ENCODE measurements at regions not wholly inside any gene's neighbourhood (a gene's known extent, or its start where the extent isn't known, plus 50 kb on each side); places are given as distances from the start of the nearest gene placed in this dataset.

DNA sequence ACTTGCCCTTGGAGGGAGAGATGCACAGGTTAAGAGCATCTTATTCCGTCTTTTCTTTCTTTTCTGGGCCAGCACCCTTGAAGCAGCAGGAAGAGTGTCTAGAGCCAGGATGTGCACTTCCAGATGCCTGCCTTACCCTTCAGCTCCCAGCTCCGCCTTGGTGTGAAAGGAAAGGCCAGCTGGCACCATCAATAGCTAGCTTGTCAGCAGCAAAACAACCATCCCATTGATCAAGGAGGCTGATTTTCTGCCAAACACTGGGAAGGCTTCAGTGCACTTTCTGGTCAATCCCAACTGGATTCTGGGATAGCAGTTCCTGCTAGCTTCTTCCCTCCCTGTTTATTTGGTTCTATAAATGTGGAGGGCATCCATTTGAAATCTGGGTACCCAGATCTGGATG, 110.9 kb upstream of the GALNT15 start:
- CTCF ChIA-PET = interaction anchor here (1.6 kb wide), 1 partner anchor 14 kb away, joined by 3 read pairs; no protein-coding TSS in a partner anchor
- intact Hi-C loops (cut with micrococcal nuclease) = no loop called here
- Mint-ChIP-seq H3K27me3 (peaks cover 31% of the 10 kb centered on the region), H3K27ac (no peak overlapping the region), H3K4me3 (no peak overlapping the region), H3K9me3 (ENCODE audit: insufficient read depth) (no peaks in the 10 kb centered on the region), H3K4me1 (no peaks in the 10 kb centered on the region)
- Histone ChIP-seq H2AFZ (ENCODE audit: insufficient read depth, low read depth, low read length, poor library complexity, severe bottlenecking) (no peak overlapping the region), H3K9ac (ENCODE audit: low read length) (no peak overlapping the region), H3K4me1 (ENCODE audit: control insufficient read depth in 2 of 2, insufficient read depth in 2 of 2, low read length in 2 of 2) (no peaks in the 10 kb centered on the region), H4K20me1 (ENCODE audit: control insufficient read depth, insufficient read depth, low read length, poor library complexity, severe bottlenecking) (no peaks in the 10 kb centered on the region), H3K4me2 (replicated peaks; ENCODE audit: low read depth, low read length, poor library complexity, severe bottlenecking) (no peak overlapping the region), H3K36me3 (replicated peaks in 1 of 2; ENCODE audit: control extremely low read depth in 1 of 2, control insufficient read depth in 1 of 2, extremely low read depth in 1 of 2, insufficient read depth in 2 of 2, low read length in 1 of 2) (no peaks in the 10 kb centered on the region), H3K27ac (ENCODE audit: low read length in 2 of 2) (no peak overlapping the region), H3K4me3 (ENCODE audit: control extremely low read depth in 1 of 5, extremely low read depth in 1 of 5, insufficient read depth in 1 of 5, low read depth in 2 of 5, low read length in 4 of 5) (no peak overlapping the region), H3K9me3 (ENCODE audit: control extremely low read depth in 1 of 3, control insufficient read depth in 2 of 3, insufficient read depth in 1 of 3, low read length in 2 of 3) (no peaks in the 10 kb centered on the region), H3K79me2 (ENCODE audit: control insufficient read depth, insufficient read depth, low read length) (no peaks in the 10 kb centered on the region), H3K27me3 (replicated peaks in 1 of 4; ENCODE audit: control extremely low read depth in 1 of 4, control insufficient read depth in 3 of 4, insufficient read depth in 4 of 4, low read length in 3 of 4) (no peaks in the 10 kb centered on the region)
- TF ChIP-seq, protein P1, sequence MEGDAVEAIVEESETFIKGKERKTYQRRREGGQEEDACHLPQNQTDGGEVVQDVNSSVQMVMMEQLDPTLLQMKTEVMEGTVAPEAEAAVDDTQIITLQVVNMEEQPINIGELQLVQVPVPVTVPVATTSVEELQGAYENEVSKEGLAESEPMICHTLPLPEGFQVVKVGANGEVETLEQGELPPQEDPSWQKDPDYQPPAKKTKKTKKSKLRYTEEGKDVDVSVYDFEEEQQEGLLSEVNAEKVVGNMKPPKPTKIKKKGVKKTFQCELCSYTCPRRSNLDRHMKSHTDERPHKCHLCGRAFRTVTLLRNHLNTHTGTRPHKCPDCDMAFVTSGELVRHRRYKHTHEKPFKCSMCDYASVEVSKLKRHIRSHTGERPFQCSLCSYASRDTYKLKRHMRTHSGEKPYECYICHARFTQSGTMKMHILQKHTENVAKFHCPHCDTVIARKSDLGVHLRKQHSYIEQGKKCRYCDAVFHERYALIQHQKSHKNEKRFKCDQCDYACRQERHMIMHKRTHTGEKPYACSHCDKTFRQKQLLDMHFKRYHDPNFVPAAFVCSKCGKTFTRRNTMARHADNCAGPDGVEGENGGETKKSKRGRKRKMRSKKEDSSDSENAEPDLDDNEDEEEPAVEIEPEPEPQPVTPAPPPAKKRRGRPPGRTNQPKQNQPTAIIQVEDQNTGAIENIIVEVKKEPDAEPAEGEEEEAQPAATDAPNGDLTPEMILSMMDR (IDR thresholded peaks at IDR 0.05) = no peak
- no peak for TF ChIP-seq EZH2 (IDR thresholded peaks at IDR 0.05; ENCODE audit: borderline replicate concordance, insufficient read depth, low read depth, low read length, poor library complexity, severe bottlenecking)
- POLR2A ChIA-PET = no interaction called here
- no peak for DNase-seq
- WGBS (ENCODE audit: insufficient coverage) = 86% methylated on average over 2 of the region's 2 CpGs
- ATAC-seq (ENCODE audit: low read depth) = no peak

DNA sequence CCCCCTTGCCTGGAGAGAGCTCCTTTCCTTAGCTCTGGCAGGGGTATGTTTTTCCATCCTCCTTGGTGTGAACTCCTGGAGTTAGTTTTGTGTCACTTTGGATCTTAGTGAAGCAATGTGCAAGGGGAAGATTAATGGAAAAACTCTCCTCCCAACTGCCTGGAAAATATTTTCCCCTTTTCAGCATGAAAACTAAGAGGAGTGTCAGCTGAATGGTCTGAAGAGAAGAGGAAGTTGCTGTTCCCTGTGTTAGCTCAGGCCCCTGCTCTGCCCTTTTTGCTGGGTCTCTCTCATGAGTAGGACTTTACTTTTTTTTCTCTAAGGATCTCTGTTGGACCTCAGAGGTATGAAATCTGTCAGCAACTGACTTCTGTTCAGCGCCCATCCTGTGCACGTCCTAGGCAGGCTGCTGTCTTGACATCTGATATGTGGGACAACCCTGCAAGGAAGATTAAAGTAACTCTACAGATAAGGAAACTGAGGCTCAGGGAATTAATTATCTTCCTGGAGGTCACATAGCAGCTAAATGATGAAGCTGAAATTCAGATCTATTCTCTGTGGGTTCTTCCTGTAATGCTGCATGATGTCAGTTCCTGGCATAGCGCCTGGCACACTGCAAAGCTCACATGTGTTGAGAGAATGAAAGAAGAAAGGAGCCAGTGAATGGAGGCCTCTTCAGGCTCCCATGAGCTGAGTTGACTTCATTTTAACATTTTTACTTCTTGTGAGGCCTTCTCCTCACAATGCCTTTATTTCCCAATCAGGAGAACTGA, 109.7 kb upstream of the GALNT15 start:
- Mint-ChIP-seq H3K4me1 (no peaks in the 10 kb centered on the region), H3K4me3 (no peak overlapping the region), H3K27me3 (peaks cover 27% of the 10 kb centered on the region), H3K27ac (no peak overlapping the region), H3K9me3 (ENCODE audit: insufficient read depth) (no peaks in the 10 kb centered on the region)
- ATAC-seq (ENCODE audit: low read depth) (no peak), DNase-seq (no peak)
- TF ChIP-seq, protein P1 (IDR thresholded peaks at IDR 0.05) = no peak
- TF ChIP-seq EZH2 (IDR thresholded peaks at IDR 0.05; ENCODE audit: borderline replicate concordance, insufficient read depth, low read depth, low read length, poor library complexity, severe bottlenecking) = no peak
- WGBS (ENCODE audit: insufficient coverage) = 23% methylated on average over 2 of the region's 3 CpGs
- no peaks in the 10 kb centered on the region for H3K4me1 ChIP-seq (ENCODE audit: control insufficient read depth in 2 of 2, insufficient read depth in 2 of 2, low read length in 2 of 2)
- no peaks in the 10 kb centered on the region for H3K79me2 ChIP-seq (ENCODE audit: control insufficient read depth, insufficient read depth, low read length)
- H2AFZ ChIP-seq (ENCODE audit: insufficient read depth, low read depth, low read length, poor library complexity, severe bottlenecking) = no peak overlapping the region
- no peak overlapping the region for H3K4me3 ChIP-seq (ENCODE audit: control extremely low read depth in 1 of 5, extremely low read depth in 1 of 5, insufficient read depth in 1 of 5, low read depth in 2 of 5, low read length in 4 of 5)
- no peak overlapping the region for H3K9ac ChIP-seq (ENCODE audit: low read length)
- ChIA-PET POLR2A (no interaction called here), CTCF (no interaction called here)
- no peaks in the 10 kb centered on the region for H3K27me3 ChIP-seq (replicated peaks in 1 of 4; ENCODE audit: control extremely low read depth in 1 of 4, control insufficient read depth in 3 of 4, insufficient read depth in 4 of 4, low read length in 3 of 4)
- no peak overlapping the region for H3K27ac ChIP-seq (ENCODE audit: low read length in 2 of 2)
- no peaks in the 10 kb centered on the region for H4K20me1 ChIP-seq (ENCODE audit: control insufficient read depth, insufficient read depth, low read length, poor library complexity, severe bottlenecking)
- intact Hi-C loops (cut with micrococcal nuclease) = no loop called here
- no peaks in the 10 kb centered on the region for H3K9me3 ChIP-seq (ENCODE audit: control extremely low read depth in 1 of 3, control insufficient read depth in 2 of 3, insufficient read depth in 1 of 3, low read length in 2 of 3)
- H3K36me3 ChIP-seq (replicated peaks in 1 of 2; ENCODE audit: control extremely low read depth in 1 of 2, control insufficient read depth in 1 of 2, extremely low read depth in 1 of 2, insufficient read depth in 2 of 2, low read length in 1 of 2) = no peaks in the 10 kb centered on the region
- H3K4me2 ChIP-seq (replicated peaks; ENCODE audit: low read depth, low read length, poor library complexity, severe bottlenecking) = no peak overlapping the region
